GM12892 (cell line): ENCODE measurements at regions not wholly inside any gene's neighbourhood (a gene's known extent, or its start where the extent isn't known, plus 50 kb on each side); places are given as distances from the start of the nearest gene placed in this dataset.

Experiments used
- POLR2A ChIP-seq: IDR thresholded peaks from 2 replicates; pipeline ENCODE4 v1.6.1; 2011; ENCODE audit warnings: low read depth, low read length, control low read depth
- TAF1 ChIP-seq: IDR thresholded peaks from 2 replicates; pipeline ENCODE4 v1.6.1; 2011; ENCODE audit warnings: low read depth, mild to moderate bottlenecking, control low read depth, low read length, borderline replicate concordance

GRCh38 chr5:3780278-3780677 lies 184.6 kb downstream of the IRX1 start:
- no peak for TF ChIP-seq POLR2A
- TF ChIP-seq TAF1 = no peak
